H1 (cell line): ENCODE measurements at regions not wholly inside any gene's neighbourhood (a gene's known extent, or its start where the extent isn't known, plus 50 kb on each side); places are given as distances from the start of the nearest gene placed in this dataset.
"Not testable (repeated sequence)": the region's sequence is repeated elsewhere in the genome, so short reads cannot be mapped to it uniquely, and the experiment has no call there.

Source experiments
- CTCF ChIA-PET: fragments of 300-600 bp; sonication (Branson Sonifier 250); formaldehyde crosslinking; loops from one replicate; lab custom pipeline; 2021; ENCODE audit not compliant: partially characterized antibody; lab: Charles Lee
- POLR2A ChIA-PET: fragments of 300-600 bp; sonication (Branson Sonifier 250); formaldehyde crosslinking; loops from one replicate; lab custom pipeline; 2021; ENCODE audit warnings: inconsistent platforms; ENCODE audit not compliant: partially characterized antibody; lab: Charles Lee
- DNase-seq, 2 experiments: peaks; one replicate each; pipeline versions ENCODE4 v3.0.0 to v3.0.0-alpha.2; 2010 to 2022; ENCODE audit warnings: low spot score in 2 of 2, low read depth in 1 of 2, mixed read lengths in 1 of 2
- FAIRE-seq: peaks from 2 replicates; lab custom pipeline; 2011; peaks lifted over from hg19 to GRCh38; lab: Jason Lieb, UNC
- H2AFZ ChIP-seq: 2 replicates; pipeline ENCODE4 v1.8.1; 2012; ENCODE audit warnings: low read length, inconsistent platforms
- H2AK5ac ChIP-seq: 2 replicates; pipeline ENCODE4 v1.6.1; 2013; ENCODE audit warnings: low read depth, low read length
- H2BK120ac ChIP-seq: replicated peaks from 2 replicates; pipeline ENCODE3; 2013; ENCODE audit warnings: low read depth, low read length, inconsistent platforms
- H2BK12ac ChIP-seq: 2 replicates; pipeline ENCODE4 v1.6.1; 2013; ENCODE audit warnings: low read depth, low read length
- H2BK15ac ChIP-seq: 2 replicates; pipeline ENCODE4 v1.6.1; 2013; ENCODE audit warnings: low read length
- H2BK20ac ChIP-seq: 2 replicates; pipeline ENCODE4 v1.6.1; 2013; ENCODE audit warnings: low read length
- H2BK5ac ChIP-seq: 2 replicates; pipeline ENCODE4 v1.6.1; 2013; ENCODE audit warnings: low read depth, low read length
- H3K14ac ChIP-seq: 2 replicates; pipeline ENCODE4 v1.6.1; 2013; ENCODE audit warnings: inconsistent platforms; ENCODE audit not compliant: insufficient read length
- H3K18ac ChIP-seq: 2 replicates; pipeline ENCODE4 v1.6.1; 2013; ENCODE audit warnings: low read length; ENCODE audit errors: extremely low read depth
- H3K23ac ChIP-seq: 2 replicates; pipeline ENCODE4 v1.6.1; 2013; ENCODE audit warnings: inconsistent platforms; ENCODE audit not compliant: insufficient read length
- H3K23me2 ChIP-seq: 2 replicates; pipeline ENCODE4 v1.6.1; 2013; ENCODE audit warnings: low read depth, low read length
- H3K27ac ChIP-seq: 2 replicates; pipeline ENCODE4 v1.6.1; 2011; ENCODE audit warnings: low read depth, low read length, inconsistent platforms
- H3K27me3 ChIP-seq, 4 experiments: replicated peaks in 1 of 4; 1 replicate in 1 of 4; 2 replicates in 3 of 4; pipeline versions ENCODE4 v1.6.1 to v1.8.1; 2011 to 2013; ENCODE audit warnings: low read length in 3 of 4, mild to moderate bottlenecking in 3 of 4, inconsistent platforms in 2 of 4, mixed read lengths in 2 of 4, moderate library complexity in 1 of 4; ENCODE audit not compliant: control insufficient read depth in 3 of 4, insufficient read depth in 3 of 4; ENCODE audit errors: extremely low read depth in 1 of 4
- H3K36me3 ChIP-seq, 4 experiments: 2 replicates each; pipeline versions ENCODE4 v1.6.1 to v1.8.1; 2011 to 2013; ENCODE audit warnings: mild to moderate bottlenecking in 4 of 4, low read length in 3 of 4, moderate library complexity in 2 of 4, control low read depth in 1 of 4, inconsistent platforms in 1 of 4; ENCODE audit not compliant: insufficient read depth in 4 of 4, control insufficient read depth in 2 of 4
- H3K4ac ChIP-seq: replicated peaks from 2 replicates; pipeline ENCODE3; 2013; ENCODE audit warnings: low read length, low read depth, mixed read lengths, inconsistent platforms; ENCODE audit not compliant: insufficient read length
- H3K4me1 ChIP-seq, 4 experiments: replicated peaks in 1 of 4; 1 replicate in 1 of 4; 2 replicates in 3 of 4; pipeline versions ENCODE4 v1.6.1 to v1.8.1; 2011 to 2013; ENCODE audit warnings: low read length in 3 of 4, inconsistent platforms in 2 of 4, mixed read lengths in 1 of 4; ENCODE audit not compliant: insufficient read depth in 4 of 4, control insufficient read depth in 3 of 4
- H3K4me2 ChIP-seq, 2 experiments: 2 replicates each; pipeline versions ENCODE4 v1.6.1 to v1.8.1; 2011 to 2013; ENCODE audit warnings: low read depth in 2 of 2, low read length in 2 of 2, control low read depth in 1 of 2, inconsistent platforms in 1 of 2, mild to moderate bottlenecking in 1 of 2; ENCODE audit not compliant: insufficient read depth in 1 of 2
- H3K4me3 ChIP-seq, 4 experiments: fragments of 200-600, 300-600 bp in 1 of 4; sonication (generic), shearing (Covaris generic), sonication (Bioruptor Twin) in 1 of 4; 2 replicates each; pipeline versions ENCODE4 v1.5.1 to v1.8.1; 2011 to 2016; ENCODE audit warnings: low read length in 4 of 4, low read depth in 3 of 4, control low read depth in 2 of 4, inconsistent platforms in 2 of 4, mild to moderate bottlenecking in 2 of 4, mixed read lengths in 1 of 4, moderate library complexity in 1 of 4; ENCODE audit not compliant: insufficient read depth in 2 of 4; ENCODE audit errors: extremely low read depth in 1 of 4
- H3K56ac ChIP-seq: replicated peaks from 2 replicates; pipeline ENCODE3; 2013; ENCODE audit warnings: low read depth, mild to moderate bottlenecking, mixed read lengths, low read length, inconsistent platforms; ENCODE audit not compliant: insufficient read length
- H3K79me1 ChIP-seq: 2 replicates; pipeline ENCODE4 v1.6.1; 2013; ENCODE audit warnings: low read depth, low read length, control low read depth
- H3K79me2 ChIP-seq, 2 experiments: 2 replicates each; pipeline versions ENCODE4 v1.6.1 to v1.8.1; 2012 to 2013; ENCODE audit warnings: low read length in 2 of 2, mild to moderate bottlenecking in 2 of 2, inconsistent platforms in 1 of 2; ENCODE audit not compliant: insufficient read depth in 2 of 2, control insufficient read depth in 1 of 2
- H3K9ac ChIP-seq, 4 experiments: replicated peaks in 1 of 4; 1 replicate in 1 of 4; 2 replicates in 3 of 4; pipeline versions ENCODE4 v1.6.1 to v1.8.1; 2011 to 2013; ENCODE audit warnings: low read depth in 3 of 4, low read length in 3 of 4, control low read depth in 2 of 4, mild to moderate bottlenecking in 2 of 4, moderate library complexity in 2 of 4, inconsistent platforms in 1 of 4; ENCODE audit errors: extremely low read depth in 1 of 4
- H3K9me3 ChIP-seq, 2 experiments: 2 replicates each; pipeline versions ENCODE4 v1.6.1 to v1.8.1; 2012 to 2013; ENCODE audit warnings: mild to moderate bottlenecking in 2 of 2, moderate library complexity in 2 of 2, control low read depth in 1 of 2, inconsistent platforms in 1 of 2, low read depth in 1 of 2, low read length in 1 of 2, mixed read lengths in 1 of 2; ENCODE audit not compliant: insufficient read depth in 2 of 2
- H4K20me1 ChIP-seq, 2 experiments: replicated peaks in 1 of 2; 2 replicates each; pipeline versions ENCODE3 to v1.8.1; 2011 to 2013; ENCODE audit warnings: inconsistent platforms in 2 of 2, low read length in 2 of 2, mild to moderate bottlenecking in 1 of 2; ENCODE audit not compliant: insufficient read depth in 2 of 2, control insufficient read depth in 1 of 2
- H4K5ac ChIP-seq: 2 replicates; pipeline ENCODE4 v1.6.1; 2013; ENCODE audit warnings: low read length, low read depth, mixed read lengths, inconsistent platforms; ENCODE audit not compliant: insufficient read length
- H4K8ac ChIP-seq: 2 replicates; pipeline ENCODE4 v1.8.0; 2013; ENCODE audit warnings: mild to moderate bottlenecking, moderate library complexity, low read length, inconsistent platforms; ENCODE audit not compliant: insufficient read depth; ENCODE audit errors: extremely low read depth
- H4K91ac ChIP-seq: replicated peaks from 2 replicates; pipeline ENCODE3; 2013; ENCODE audit warnings: low read length, mixed read lengths, inconsistent platforms; ENCODE audit not compliant: insufficient read length
- WGBS, 2 experiments: shearing (Covaris generic) in 1 of 2; methylation state at CpG; one replicate each; pipeline versions ENCODE4 v1.1.6 to v1.1.7; 2013 to 2015; ENCODE audit warnings: low lambda C conversion rate in 2 of 2, mixed read lengths in 2 of 2, inconsistent platforms in 1 of 2, low coverage in 1 of 2, missing lambda C conversion rate in 1 of 2; ENCODE audit not compliant: insufficient replicate concordance in 2 of 2, insufficient coverage in 1 of 2, insufficient read length in 1 of 2; ENCODE audit errors: extremely low coverage in 1 of 2, missing lambda C conversion rate in 1 of 2; 5-methylcytosine and 5-hydroxymethylcytosine counted together

GRCh38 chr18:14973421-14973820 lies 225.4 kb downstream of the ANKRD30B start:
- H3K23ac ChIP-seq, H2BK20ac ChIP-seq, H3K4me1 ChIP-seq, H3K14ac ChIP-seq, H3K18ac ChIP-seq, H3K27me3 ChIP-seq, H2BK5ac ChIP-seq, H3K27ac ChIP-seq, H3K56ac ChIP-seq, H2BK12ac ChIP-seq, DNase-seq, H3K4ac ChIP-seq, H3K79me2 ChIP-seq, H4K8ac ChIP-seq, H4K5ac ChIP-seq, H2AK5ac ChIP-seq, H3K4me3 ChIP-seq, H3K23me2 ChIP-seq, H3K36me3 ChIP-seq, H2BK120ac ChIP-seq, H4K20me1 ChIP-seq, H2BK15ac ChIP-seq, H3K9ac ChIP-seq, H2AFZ ChIP-seq, CTCF ChIA-PET, H4K91ac ChIP-seq, FAIRE-seq, H3K79me1 ChIP-seq, POLR2A ChIA-PET, H3K4me2 ChIP-seq: not testable (repeated sequence)
- H3K9me3 ChIP-seq: peaks cover 59 to 95% of the 10 kb centered on the region in 2 experiments; a peak in 3 of 4 replicates
- WGBS, 2 experiments: 66% methylated on average over 4 of the region's 4 CpGs; no CpG with 5 or more reads in 1 of the 2 experiments
